HFFc6 (cell line): ENCODE measurements at regions not wholly inside any gene's neighbourhood (a gene's known extent, or its start where the extent isn't known, plus 50 kb on each side); places are given as distances from the start of the nearest gene placed in this dataset.

Experiments used
- DNase-seq: peaks from one replicate; pipeline ENCODE4 v3.0.0-alpha.2; 2018
- H3K27ac Mint-ChIP-seq: 2 replicates; pipeline ENCODE4 v1.8.0; 2020; ENCODE audit warnings: mild to moderate bottlenecking, mixed read lengths
- H3K27me3 Mint-ChIP-seq: 2 replicates; pipeline ENCODE4 v1.8.0; 2021; ENCODE audit warnings: mild to moderate bottlenecking, moderate library complexity, mixed read lengths; ENCODE audit not compliant: insufficient read depth
- H3K36me3 Mint-ChIP-seq: 2 replicates; pipeline ENCODE4 v1.8.0; 2021; ENCODE audit warnings: low read depth, mixed read lengths
- H3K4me1 Mint-ChIP-seq: 2 replicates; pipeline ENCODE4 v1.8.0; 2020; ENCODE audit warnings: low read depth, mixed read lengths
- H3K4me3 Mint-ChIP-seq: 2 replicates; pipeline ENCODE4 v1.8.0; 2020; ENCODE audit warnings: mild to moderate bottlenecking, moderate library complexity, mixed read lengths
- H3K9me3 Mint-ChIP-seq: 2 replicates; pipeline ENCODE4 v1.8.0; 2020; ENCODE audit warnings: mild to moderate bottlenecking, mixed read lengths
- CTCF ChIP-seq: fragments of 200-600 bp; sonication (generic); IDR thresholded peaks from 2 replicates; pipeline ENCODE4 v1.5.0; 2021; ENCODE audit warnings: antibody characterized with exemption, mild to moderate bottlenecking

GRCh38 chr9:118959366-118959765, 409.9 kb downstream of the BRINP1 start:
- DNase-seq, result no peak
- Mint-ChIP-seq H3K9me3 (peaks cover 4% of the 10 kb centered on the region; the same call in 1 of the 2 replicates), H3K4me3 (no peak overlapping the region), H3K36me3 (no peaks in the 10 kb centered on the region), H3K4me1 (peaks cover 19% of the 10 kb centered on the region), H3K27me3 (peaks cover 2% of the 10 kb centered on the region; the same call in 1 of the 2 replicates), H3K27ac (no peak overlapping the region)
- TF ChIP-seq CTCF, result no peak

- DNase-seq, result peak; percentile 55
- Mint-ChIP-seq H3K9me3 (peaks cover 4% of the 10 kb centered on the region; the same call in 1 of the 2 replicates), H3K4me3 (no peak overlapping the region), H3K27me3 (peaks cover 2% of the 10 kb centered on the region; the same call in 1 of the 2 replicates), H3K36me3 (no peaks in the 10 kb centered on the region), H3K4me1 (peaks cover 19% of the 10 kb centered on the region), H3K27ac (peak overlapping the region; percentile 49; the same call in 1 of the 2 replicates)
- no peak for TF ChIP-seq CTCF
Measured at GRCh38 chr9:118961857-118962256, 407.4 kb downstream of the BRINP1 start.

GRCh38 chr9:118962426-118962825, 406.8 kb downstream of the BRINP1 start:
- no peaks in the 10 kb centered on the region for H3K36me3 Mint-ChIP-seq
- peaks cover 4% of the 10 kb centered on the region; the same call in 1 of the 2 replicates for H3K9me3 Mint-ChIP-seq
- no peak for DNase-seq
- peaks cover 16% of the 10 kb centered on the region for H3K4me1 Mint-ChIP-seq
- no peak for TF ChIP-seq CTCF
- peak overlapping the region; percentile 80 for H3K27ac Mint-ChIP-seq
- H3K27me3 Mint-ChIP-seq, result peaks cover 2% of the 10 kb centered on the region; the same call in 1 of the 2 replicates
- H3K4me3 Mint-ChIP-seq, result no peak overlapping the region

GRCh38 chr9:118963674-118964073, 405.6 kb downstream of the BRINP1 start:
- H3K4me3 Mint-ChIP-seq, result no peak overlapping the region
- DNase-seq, result no peak
- no peak overlapping the region for H3K27ac Mint-ChIP-seq
- peaks cover 4% of the 10 kb centered on the region; the same call in 1 of the 2 replicates for H3K9me3 Mint-ChIP-seq
- H3K36me3 Mint-ChIP-seq, result no peaks in the 10 kb centered on the region
- H3K27me3 Mint-ChIP-seq, result no peaks in the 10 kb centered on the region
- peaks cover 14% of the 10 kb centered on the region for H3K4me1 Mint-ChIP-seq
- TF ChIP-seq CTCF, result no peak

- no peaks in the 10 kb centered on the region for H3K4me1 Mint-ChIP-seq
- DNase-seq, result no peak
- H3K27me3 Mint-ChIP-seq, result no peaks in the 10 kb centered on the region
- H3K4me3 Mint-ChIP-seq, result no peak overlapping the region
- no peak for TF ChIP-seq CTCF
- no peaks in the 10 kb centered on the region for H3K36me3 Mint-ChIP-seq
- peaks cover 10% of the 10 kb centered on the region; the same call in 1 of the 2 replicates for H3K9me3 Mint-ChIP-seq
- H3K27ac Mint-ChIP-seq, result no peak overlapping the region
Measured at GRCh38 chr9:118967901-118968300, 401.3 kb downstream of the BRINP1 start.

GRCh38 chr9:118975736-118976135, 393.5 kb downstream of the BRINP1 start:
- Mint-ChIP-seq H3K27me3 (no peaks in the 10 kb centered on the region), H3K36me3 (no peaks in the 10 kb centered on the region), H3K4me3 (no peak overlapping the region), H3K27ac (peak overlapping the region; percentile 25; the same call in 1 of the 2 replicates), H3K4me1 (peaks cover 13% of the 10 kb centered on the region; the same call in 1 of the 2 replicates), H3K9me3 (peaks cover 15% of the 10 kb centered on the region)
- no peak for DNase-seq
- TF ChIP-seq CTCF, result no peak
